ENCODE measurements at regions not wholly inside any gene's neighbourhood (a gene's known extent, or its start where the extent isn't known, plus 50 kb on each side); places are given as distances from the start of the nearest gene placed in this dataset.

DNA sequence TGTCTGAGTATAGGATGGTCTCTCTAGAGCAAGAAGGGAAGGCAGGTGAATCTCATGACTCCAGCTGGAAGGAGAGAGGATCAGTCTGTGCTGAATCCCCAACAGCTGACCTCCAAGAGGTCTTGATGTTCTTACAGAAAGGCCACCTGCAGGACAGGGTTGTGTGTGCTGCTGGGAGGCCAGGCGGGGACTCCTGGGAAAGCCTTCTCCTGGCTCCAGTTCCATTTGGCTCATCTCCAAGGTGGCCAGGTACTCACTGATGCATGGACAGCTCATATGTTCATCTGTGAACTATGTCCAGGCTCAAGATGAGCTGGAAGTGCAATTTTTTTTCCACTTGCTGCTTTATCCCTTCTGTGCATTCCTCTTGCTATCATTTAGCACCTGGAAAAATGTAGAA is 730.2 kb upstream of the RBFOX1 start:
- TF ChIP-seq, protein P1, sequence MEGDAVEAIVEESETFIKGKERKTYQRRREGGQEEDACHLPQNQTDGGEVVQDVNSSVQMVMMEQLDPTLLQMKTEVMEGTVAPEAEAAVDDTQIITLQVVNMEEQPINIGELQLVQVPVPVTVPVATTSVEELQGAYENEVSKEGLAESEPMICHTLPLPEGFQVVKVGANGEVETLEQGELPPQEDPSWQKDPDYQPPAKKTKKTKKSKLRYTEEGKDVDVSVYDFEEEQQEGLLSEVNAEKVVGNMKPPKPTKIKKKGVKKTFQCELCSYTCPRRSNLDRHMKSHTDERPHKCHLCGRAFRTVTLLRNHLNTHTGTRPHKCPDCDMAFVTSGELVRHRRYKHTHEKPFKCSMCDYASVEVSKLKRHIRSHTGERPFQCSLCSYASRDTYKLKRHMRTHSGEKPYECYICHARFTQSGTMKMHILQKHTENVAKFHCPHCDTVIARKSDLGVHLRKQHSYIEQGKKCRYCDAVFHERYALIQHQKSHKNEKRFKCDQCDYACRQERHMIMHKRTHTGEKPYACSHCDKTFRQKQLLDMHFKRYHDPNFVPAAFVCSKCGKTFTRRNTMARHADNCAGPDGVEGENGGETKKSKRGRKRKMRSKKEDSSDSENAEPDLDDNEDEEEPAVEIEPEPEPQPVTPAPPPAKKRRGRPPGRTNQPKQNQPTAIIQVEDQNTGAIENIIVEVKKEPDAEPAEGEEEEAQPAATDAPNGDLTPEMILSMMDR (IDR thresholded peaks at IDR 0.05): no peak
- TF ChIP-seq POLR2A (IDR thresholded peaks at IDR 0.05): no peak

Measured in heart left ventricle (tissue), 13 donors.